22Rv1 (cell line): ENCODE measurements at regions not wholly inside any gene's neighbourhood (a gene's known extent, or its start where the extent isn't known, plus 50 kb on each side); places are given as distances from the start of the nearest gene placed in this dataset.

Experiments used
- ZFX ChIP-seq: fragments of 450-650 bp; IDR thresholded peaks from 2 replicates; pipeline ENCODE4 v1.6.1; 2017; ENCODE audit warnings: antibody characterized with exemption, borderline replicate concordance
- TF ChIP-seq, protein P1 (sequence below): fragments of 450-650 bp; IDR thresholded peaks from 2 replicates; pipeline ENCODE4 v1.5.1; 2017; ENCODE audit warnings: mild to moderate bottlenecking

DNA sequence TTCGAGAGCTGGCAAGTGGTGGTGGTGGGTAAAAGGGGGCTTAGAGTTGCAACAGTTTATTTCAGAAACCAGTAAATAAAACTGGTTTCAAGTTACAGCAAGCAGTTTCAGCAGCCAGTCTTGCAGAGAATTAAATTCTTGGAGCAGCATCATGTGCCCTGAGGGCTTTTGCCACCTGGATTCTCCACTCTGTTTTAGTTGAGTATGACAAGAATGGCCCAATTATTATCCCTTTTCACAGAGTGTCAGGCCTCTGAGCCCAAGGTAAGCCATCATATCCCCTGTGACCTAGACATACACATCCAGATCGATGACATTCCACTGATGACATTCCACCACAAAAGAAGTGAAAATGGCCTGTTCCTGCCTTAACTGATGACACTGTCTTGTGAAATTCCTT, 72.8 kb upstream of the FANCL start:
- TF ChIP-seq, protein P1, sequence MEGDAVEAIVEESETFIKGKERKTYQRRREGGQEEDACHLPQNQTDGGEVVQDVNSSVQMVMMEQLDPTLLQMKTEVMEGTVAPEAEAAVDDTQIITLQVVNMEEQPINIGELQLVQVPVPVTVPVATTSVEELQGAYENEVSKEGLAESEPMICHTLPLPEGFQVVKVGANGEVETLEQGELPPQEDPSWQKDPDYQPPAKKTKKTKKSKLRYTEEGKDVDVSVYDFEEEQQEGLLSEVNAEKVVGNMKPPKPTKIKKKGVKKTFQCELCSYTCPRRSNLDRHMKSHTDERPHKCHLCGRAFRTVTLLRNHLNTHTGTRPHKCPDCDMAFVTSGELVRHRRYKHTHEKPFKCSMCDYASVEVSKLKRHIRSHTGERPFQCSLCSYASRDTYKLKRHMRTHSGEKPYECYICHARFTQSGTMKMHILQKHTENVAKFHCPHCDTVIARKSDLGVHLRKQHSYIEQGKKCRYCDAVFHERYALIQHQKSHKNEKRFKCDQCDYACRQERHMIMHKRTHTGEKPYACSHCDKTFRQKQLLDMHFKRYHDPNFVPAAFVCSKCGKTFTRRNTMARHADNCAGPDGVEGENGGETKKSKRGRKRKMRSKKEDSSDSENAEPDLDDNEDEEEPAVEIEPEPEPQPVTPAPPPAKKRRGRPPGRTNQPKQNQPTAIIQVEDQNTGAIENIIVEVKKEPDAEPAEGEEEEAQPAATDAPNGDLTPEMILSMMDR = no peak
- no peak for TF ChIP-seq ZFX
